ENCODE measurements at regions not wholly inside any gene's neighbourhood (a gene's known extent, or its start where the extent isn't known, plus 50 kb on each side); places are given as distances from the start of the nearest gene placed in this dataset.

DNA sequence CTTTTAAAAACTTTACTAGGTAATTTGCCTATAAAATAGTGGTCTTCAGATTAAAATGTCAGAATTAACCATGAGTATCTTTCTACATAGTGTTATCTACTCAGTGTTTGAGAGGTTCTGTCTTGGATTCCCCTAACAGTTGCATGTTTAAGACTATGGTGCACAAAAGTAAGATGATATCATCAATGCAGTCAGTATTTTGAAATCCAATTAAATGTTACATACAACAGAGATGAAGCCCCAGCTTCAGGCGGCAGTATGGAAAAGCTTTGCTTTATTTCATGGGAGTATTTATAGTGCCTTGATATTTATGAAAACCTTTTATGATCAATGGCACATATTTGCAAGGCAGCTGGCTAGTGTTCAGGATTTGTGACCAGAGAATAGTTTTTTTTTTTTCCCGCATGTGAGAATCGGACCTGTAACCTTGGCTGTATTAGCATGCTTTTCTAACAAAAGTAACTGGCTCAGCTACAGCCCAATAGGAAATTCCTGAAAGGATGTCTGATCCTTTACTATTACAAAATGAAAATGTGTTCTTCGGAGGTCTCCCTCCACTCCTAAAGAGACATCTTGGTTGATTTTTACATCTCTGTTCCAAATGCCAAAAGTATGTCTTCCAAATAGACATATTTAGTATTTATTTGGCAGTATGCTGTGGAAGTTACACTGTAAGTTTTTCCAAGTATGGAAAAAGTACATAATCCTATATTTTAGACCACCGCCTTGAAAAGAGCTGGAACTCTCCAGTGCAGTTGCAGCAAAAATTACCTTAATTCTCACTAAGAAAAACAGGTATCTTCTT lies 319.3 kb upstream of the UBE2E3 start:
- no peak for DNase-seq (ENCODE audit: low read depth in 2 of 2)

DNA sequence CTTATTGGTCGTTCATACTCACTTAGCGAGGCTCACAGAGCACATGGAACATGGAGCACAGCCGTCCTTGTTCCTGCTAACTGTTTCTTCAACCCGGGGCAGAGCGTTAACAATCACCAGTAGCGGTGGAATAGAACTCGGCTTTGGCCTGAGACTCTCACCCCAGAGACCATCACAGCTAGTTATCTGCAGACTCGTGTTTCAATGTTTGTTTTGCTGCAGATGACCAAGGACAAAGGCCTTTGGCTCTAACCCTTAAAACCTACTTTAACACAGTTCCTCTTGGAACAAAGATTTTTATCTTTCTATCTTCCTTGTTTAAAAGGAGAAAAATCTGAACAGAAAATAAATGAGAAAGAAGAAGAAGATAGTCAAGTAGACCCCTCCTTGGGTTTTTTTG lies 320.2 kb upstream of the UBE2E3 start:
- DNase-seq (ENCODE audit: low read depth in 2 of 2), result no peak

DNA sequence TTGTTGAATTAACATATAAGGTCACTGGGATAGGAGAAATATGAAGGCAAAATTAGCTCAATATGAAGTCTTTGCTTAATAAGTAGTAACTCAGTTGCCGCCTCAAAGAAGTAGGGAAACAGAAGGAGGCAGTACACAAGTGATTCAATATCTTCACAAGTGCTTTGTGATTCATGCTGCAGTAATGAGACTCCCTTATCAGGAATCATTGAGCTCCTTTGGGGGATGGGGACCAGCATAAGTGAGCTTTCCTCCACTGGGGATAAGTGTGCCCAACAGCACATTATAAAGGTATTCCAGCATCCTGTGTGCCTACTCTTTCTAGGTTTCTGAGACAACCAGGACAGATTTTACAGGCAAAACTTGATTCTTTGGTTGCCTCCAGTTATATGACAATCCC lies 323.4 kb upstream of the UBE2E3 start:
- DNase-seq (ENCODE audit: low read depth in 2 of 2), result no peak

DNA sequence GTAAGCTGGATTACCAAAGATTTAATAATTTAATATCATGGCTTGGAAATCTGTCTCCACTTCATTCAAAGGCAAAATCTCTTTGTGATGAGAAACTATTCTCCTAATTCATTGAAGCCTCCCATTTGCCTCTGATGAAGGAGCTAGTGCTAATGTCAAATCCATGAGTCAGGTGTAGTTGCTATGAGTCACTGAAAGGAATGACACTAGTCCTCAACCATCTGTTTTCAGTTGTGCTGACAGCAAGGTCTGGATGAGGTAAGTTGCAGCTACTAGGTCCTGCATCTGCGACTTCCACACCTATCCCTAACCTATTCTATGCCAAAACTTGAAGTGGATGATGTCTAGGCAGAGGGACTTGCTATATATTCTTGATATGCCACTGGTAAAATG lies 324.0 kb upstream of the UBE2E3 start:
- DNase-seq (ENCODE audit: low read depth in 2 of 2), result no peak

DNA sequence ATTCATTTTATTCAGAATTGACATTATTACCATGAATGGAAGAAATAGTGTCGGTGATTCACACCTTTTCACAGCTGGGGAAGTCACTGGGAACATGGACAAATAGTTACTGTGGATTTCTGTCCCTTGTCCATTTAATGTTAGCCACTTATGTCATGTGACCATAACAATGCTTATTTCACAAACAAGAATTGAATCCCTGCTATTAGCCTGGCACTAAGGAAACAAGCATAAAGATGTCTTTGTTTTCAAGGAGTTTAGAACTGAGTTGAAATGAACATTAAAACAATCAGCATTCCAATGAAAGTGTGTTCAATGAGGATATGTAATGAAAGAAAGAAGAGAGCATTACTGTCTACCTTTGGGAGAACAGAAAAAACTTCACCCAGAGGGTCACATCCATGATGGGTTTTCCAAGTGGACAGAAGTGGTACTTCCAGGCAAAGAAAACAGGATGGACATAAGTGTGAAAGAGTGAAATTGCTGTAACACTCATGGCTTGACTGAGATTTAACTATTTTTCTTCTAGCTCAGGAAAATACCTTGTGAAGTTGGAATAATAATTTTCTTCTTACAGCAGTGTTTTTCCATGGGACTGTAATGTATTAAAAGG lies 324.5 kb upstream of the UBE2E3 start:
- no peak for DNase-seq (ENCODE audit: low read depth in 2 of 2)

DNA sequence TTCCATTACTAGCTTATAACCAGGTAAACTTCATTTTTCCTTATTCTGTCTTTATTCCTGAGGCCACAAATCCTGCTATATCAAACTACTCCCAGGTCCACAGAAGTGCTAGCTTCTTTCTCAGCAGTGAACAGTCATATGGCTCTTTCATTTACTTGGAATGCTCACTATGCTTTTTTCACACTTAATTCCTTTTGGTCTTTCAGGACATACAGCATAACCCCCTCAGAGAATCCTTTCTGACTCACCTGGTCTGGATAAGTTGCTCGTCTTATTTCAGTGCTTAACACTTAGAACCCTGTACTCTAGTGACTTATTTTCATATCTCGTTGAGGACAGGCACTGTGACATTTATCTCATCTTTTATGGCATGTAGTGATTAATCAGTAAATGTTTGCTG lies 325.0 kb upstream of the UBE2E3 start:
- DNase-seq (ENCODE audit: low read depth in 2 of 2), result no peak

DNA sequence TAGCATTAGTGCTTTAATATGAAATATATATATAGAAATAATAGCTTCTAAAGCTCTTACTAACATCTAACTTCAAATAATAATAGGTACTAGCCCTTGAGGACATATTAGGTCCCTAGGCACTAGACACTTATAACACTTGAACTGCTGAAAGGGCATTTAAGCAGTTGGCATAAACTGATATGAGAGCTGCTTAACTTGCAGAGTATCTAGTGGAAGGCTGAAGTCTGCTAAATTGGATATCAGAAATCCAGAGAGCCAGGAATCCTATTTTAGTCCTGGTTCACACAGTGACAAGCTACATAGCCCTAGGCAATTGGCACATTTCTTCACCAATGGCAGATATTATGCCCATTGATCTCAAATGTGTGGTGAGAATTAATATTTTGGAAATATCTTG lies 326.9 kb upstream of the UBE2E3 start:
- DNase-seq (ENCODE audit: low read depth in 2 of 2), result no peak

DNA sequence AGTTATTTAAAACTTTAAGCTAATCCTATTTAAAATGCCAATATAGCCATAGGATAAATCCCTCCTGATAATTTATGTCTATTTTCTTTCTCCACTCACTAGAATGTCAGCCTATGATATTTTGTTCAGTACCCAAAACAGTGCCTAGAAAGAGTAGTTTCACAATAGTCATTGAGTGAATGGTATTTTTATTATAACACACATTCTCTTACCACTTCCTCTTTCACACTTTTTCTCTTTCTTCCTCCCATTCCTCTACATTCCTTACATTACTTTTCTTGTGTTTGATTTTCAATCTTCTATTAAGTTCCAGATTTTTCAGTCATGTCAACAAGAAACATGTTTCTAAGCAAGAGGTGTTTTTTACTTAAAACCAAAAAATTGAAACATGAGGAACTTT lies 327.6 kb upstream of the UBE2E3 start:
- DNase-seq (ENCODE audit: low read depth in 2 of 2), result no peak

DNA sequence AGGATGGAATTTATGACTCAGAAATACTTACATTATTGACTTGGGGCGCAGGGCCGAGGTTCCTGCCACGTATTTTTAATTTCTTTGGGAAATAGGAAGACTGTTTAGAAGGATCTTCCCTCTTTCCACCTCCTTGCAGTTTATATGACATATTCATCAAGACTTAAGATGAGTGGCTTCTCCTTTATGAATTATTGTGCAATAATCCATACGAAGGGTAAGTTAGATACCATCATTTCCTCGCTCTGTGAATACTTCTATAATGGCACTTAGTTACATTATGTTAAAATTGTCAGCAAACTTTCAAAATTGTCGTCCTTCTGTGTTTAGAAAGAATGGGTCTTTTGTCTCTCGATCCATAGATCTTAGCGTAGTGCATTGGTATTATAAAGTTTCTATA lies 328.8 kb upstream of the UBE2E3 start:
- DNase-seq (ENCODE audit: low read depth in 2 of 2), result no peak

DNA sequence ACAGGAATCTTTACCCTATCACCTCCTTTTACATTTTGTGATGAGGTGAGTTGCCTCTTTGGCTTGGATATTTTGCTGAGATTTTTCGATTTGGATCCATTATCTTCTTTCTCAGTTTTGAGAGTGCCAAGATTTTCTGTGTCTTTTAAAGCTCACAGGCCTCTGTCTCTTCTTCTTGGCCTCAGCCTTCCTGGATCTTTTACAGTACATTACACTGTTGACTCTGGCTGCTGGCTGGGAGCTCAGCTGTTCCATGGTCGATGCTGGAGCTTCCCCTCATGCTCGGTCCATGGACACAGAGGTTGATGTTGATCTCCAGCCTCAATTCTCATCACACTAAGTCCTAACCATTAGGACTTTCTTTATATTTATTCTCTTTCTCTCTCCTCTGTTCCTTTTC lies 332.8 kb upstream of the UBE2E3 start:
- DNase-seq (ENCODE audit: low read depth in 2 of 2), result no peak

DNA sequence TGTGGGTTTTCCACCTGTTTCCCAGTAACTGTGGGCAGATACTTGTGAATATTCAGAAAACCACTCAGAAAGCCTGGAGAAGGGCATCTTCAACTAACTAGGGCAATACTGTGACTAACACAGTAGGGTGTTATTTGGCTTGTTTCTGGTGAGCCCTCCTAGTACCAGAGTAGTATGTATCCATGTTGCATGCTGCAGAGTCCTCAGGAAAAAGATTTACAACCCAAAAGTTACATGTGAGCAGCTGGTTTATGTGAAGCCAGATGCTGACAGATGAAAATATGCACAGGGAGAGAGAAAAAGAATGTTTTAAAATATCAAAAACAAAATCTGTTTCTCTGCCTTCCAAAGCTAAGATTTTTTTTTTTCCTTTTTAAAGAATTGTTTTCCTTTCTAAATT lies 333.2 kb upstream of the UBE2E3 start:
- no peak for DNase-seq (ENCODE audit: low read depth in 2 of 2)

DNA sequence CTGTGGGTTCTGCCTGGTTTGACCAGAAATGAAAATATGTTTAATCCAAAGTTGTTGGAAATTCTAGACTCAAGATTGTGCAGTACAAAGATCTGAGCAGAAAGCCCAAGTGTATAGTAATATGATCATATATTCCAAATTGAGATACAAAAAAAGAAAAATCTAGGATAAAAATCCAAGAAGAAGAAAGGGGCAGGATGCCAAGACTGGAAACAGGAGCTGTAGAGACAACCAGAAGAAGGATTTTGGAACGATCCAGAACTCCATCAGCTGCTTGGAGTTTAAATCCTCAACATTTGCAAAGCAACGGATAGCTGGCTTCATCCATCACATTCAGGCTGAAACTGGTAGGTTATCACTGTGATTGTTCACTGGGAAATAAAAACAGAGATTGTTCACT lies 333.6 kb upstream of the UBE2E3 start:
- no peak for DNase-seq (ENCODE audit: low read depth in 2 of 2)

DNA sequence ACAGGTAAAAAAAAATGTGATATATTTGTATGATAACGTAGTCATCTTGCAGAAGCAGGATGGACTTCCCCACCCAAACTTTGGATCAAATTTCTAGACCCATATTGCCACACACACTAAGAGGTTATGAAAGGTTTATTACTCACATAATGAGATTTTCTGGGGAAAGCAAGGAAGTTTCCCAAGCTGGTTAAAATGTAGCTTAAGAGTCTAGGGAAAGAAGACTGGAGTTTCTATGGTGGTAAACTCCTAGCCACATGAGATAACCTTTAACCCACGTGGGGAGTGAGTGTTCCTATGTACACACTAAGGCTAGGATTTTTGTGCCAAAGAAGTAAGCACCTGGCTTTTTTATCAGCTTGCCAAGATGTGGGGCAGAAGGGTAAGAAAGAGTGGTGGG lies 335.7 kb upstream of the UBE2E3 start:
- no peak for DNase-seq (ENCODE audit: low read depth in 2 of 2)

DNA sequence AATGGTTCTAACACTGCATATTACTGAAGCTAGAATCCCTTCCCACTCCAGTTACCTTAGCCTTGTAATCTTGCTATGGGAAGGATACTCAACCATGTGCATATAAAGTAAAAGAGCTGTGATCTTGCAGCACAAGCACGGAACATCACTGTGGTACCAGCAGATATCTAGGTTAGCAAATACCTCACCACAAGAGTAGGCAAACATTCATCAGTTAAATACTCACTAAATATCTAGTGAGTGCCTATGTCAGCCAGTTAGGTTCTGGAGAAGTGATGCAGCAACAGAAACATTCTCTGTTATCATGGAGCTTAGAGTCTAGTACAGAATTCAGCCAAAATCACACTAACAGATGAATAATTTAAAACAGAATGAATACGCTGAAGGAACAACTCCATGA lies 349.6 kb upstream of the UBE2E3 start:
- no peak for DNase-seq (ENCODE audit: low read depth in 2 of 2)

DNA sequence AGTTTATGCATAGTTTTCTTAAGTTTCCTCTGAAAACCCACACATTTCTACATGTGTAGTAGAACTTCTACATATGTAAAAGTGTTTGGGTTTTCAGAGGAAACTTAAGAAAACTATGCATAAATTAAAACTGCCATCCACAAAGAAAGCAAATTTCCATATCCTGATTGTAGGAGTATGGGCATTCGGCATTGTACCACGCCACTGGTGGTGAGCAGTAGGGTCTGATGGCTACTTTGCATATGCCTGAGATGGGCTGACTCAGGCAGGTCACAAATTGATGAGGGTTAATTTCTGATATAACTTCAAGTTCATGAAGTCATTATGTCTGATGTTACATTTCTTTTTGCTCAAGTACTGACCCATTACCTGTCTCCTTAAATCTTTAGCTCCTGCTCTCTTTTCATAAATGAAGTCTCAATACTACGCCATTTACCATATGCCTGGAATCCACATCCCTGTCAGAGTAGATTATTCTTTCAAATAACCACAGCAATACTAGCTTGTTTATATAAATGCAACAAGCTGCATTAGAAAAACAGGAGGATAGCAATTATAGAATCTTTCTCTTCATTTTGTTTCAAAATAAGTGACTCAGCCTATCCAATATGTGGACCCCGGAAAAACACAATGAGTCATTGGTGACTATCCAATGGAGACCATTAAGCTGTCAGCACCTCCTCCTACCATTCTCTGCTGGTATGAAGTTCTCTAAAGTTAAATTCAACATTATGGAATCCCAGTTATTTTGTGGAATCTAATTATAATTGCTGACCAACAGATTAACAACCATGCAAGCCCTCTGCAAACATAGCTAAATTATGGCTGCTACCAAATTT lies 355.2 kb upstream of the UBE2E3 start:
- DNase-seq (ENCODE audit: low read depth in 2 of 2), result no peak

DNA sequence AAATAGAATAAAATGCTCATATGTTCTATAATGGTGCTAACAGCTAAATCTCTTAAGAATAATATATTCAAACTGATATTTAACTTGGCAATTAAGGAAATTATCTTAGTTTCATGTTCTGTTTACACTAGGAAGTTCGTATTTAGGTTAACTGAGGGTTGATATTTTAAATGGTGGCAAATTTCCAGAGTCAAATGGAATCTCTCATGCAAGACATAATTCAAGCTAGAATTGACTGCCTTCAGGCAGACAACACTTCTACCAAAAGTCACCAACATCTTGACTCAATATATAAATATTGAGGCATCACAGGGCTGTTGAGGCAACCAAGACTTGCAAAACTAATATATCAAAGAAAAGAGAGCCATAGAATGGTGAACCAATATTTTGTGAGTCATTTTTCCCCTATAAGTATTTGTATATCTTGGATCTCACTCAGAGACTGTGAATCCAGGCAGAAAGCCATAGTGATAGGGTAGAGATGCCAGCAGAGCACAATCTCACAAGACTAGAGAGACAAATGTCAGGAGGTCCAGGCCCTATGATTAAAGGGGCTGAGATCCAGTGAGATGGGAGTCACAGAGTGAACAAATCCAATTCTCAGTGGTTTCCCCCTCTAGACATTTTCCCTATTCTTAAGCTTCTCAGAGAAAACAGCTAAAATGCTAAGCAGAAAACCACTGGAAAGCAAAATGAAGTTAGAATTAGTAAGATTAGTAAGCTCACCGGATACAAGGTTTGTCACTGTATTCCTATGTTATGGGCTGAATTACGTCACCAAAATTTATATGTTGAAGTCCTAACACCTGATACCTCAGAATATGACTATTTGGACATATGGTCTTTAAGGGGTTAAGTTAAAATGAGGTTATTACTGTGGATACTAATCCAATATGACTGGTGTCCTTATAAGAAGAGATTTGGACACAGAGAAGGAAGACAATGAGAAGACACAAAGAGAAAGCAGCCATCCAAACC lies 358.2 kb upstream of the UBE2E3 start:
- no peak for DNase-seq (ENCODE audit: low read depth in 2 of 2)

DNA sequence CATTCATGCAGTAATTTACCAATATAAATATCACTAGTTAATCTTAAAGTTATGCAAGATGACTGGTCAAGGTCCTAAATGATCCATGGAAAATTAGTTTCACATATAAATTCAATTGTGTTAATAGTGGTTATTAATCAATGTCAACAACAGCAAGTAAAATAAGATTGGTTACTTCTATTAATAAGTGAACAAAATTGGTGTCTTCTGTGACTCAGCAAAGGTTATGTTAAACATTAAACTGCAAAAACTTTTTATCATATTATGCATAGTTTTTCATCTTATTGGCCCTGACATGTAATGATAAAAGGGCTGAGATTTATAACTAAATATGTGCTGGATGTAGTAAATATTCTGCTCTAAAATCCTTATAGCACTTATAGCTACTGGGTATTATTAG lies 359.0 kb upstream of the UBE2E3 start:
- DNase-seq (ENCODE audit: low read depth in 2 of 2), result no peak

DNA sequence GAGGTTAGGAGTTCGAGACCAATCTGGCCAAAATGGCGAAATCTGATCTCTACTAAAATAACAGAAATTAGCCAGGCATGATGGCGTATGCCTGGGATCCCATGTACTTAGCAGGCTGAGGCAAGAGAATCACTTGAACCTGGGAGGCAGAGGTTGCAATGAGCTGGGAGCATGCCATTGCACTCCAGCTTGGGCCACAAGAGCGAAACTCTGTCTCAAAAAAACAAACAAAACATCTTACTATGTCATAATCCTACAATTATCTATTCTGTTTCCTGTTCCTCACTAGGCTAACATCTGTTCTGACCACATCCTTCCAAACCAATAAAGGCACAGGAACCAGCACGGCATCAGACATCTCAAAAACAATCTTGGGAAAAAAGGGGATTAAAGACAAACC lies 361.8 kb upstream of the UBE2E3 start:
- DNase-seq (ENCODE audit: low read depth in 2 of 2), result no peak

DNA sequence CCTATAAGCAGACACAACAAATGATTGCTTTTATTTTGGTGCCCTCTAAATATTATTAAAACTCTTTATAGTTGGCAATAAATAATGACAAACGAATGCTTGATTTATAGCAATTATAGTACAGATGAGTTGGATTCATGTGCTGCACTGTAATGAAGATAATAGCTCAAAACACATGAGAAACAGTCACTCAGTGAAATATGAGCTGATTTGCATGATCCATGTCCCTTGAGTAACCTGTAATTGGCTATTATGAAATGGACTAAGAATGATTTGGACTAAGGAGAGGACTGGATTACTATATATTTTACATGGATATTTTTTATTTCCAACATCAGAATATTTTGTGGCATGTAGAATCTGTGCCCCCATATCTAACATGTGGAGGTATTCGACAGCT lies 365.6 kb upstream of the UBE2E3 start:
- no peak for DNase-seq (ENCODE audit: low read depth in 2 of 2)

DNA sequence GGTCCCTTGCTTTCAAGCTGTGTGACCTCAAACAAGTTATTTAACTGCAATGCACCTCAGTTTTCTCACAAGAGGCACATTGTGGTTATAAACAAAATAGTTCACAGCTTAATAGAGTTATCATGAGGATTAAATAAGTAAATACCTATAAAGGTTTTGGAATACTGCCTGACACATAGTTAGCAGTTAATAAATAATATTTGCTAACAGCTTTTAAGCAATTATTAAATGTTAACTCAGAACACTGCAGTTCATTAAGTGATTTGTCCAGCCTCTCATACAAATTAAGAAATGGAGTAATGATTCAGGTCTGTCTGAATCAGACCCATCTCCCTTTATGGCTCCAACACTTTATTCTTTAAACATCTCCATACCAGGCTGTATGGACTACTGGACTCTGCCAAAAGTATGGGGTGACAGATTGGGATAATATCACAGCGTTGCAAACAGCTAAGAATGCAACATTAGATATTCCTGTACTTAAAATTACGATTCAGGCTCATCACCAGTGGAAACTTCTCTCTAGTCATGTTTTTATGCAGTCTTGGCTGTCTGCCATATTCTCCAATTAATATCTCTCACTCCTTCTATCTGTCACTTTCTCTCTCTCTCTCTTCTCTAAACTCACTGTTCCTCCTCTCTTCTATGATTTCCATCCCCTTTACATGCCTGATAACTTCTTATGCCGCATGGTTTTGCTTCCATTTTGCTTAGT lies 370.6 kb upstream of the UBE2E3 start:
- no peak for DNase-seq (ENCODE audit: low read depth in 2 of 2)

DNA sequence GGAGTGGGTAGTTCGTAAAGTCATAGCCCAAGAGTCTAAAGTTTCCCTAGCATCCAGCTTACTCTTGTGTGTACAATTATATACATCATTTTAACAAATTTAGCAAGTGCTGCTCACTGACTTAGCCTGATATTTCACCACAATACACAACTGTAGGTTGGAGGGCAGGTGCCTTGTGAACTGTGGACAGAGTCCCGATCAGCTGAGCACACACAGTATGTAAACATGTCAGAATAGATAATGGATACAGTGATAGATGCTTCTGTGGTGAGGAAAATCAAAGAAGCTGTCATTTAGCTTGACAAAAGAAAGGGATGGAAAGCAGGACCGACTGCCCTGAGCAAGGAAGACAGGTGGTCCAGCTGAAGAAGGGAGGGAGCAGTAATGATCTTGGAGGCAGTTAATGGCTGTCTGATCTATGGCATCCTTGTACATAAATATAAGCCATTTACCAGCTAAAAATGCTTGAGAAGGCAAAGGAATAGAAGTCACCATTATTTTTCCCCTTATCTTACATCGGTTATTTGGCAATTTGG lies 372.8 kb upstream of the UBE2E3 start:
- no peak for DNase-seq (ENCODE audit: low read depth in 2 of 2)
